ENCODE measurements at regions not wholly inside any gene's neighbourhood (a gene's known extent, or its start where the extent isn't known, plus 50 kb on each side); places are given as distances from the start of the nearest gene placed in this dataset.

DNA sequence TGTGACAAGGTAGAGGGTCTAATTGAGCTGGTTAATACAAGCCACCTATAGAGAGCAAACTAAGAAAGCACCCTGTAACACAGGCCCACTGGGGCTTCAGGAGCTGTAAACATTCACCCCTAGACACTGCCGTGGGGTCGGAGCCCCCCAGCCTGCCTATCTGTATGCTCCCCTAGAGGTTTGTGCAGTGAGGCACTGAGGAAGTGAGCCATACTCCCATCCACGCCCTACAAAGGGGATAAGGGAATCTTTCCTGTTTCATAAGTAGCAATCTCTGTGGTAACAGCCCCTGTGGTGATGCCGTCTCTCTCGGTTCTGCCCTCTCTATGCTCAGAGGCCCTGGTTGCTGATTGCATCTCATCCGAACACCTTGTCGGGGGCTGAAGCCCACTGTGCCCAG, 94.2 kb upstream of the GJB6 start:
- TF ChIP-seq, protein P1, sequence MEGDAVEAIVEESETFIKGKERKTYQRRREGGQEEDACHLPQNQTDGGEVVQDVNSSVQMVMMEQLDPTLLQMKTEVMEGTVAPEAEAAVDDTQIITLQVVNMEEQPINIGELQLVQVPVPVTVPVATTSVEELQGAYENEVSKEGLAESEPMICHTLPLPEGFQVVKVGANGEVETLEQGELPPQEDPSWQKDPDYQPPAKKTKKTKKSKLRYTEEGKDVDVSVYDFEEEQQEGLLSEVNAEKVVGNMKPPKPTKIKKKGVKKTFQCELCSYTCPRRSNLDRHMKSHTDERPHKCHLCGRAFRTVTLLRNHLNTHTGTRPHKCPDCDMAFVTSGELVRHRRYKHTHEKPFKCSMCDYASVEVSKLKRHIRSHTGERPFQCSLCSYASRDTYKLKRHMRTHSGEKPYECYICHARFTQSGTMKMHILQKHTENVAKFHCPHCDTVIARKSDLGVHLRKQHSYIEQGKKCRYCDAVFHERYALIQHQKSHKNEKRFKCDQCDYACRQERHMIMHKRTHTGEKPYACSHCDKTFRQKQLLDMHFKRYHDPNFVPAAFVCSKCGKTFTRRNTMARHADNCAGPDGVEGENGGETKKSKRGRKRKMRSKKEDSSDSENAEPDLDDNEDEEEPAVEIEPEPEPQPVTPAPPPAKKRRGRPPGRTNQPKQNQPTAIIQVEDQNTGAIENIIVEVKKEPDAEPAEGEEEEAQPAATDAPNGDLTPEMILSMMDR (IDR thresholded peaks at IDR 0.05; ENCODE audit: low read depth, low read length), result no peak
- TF ChIP-seq EZH2phosphoT487 (IDR thresholded peaks at IDR 0.05; ENCODE audit: low read depth), result no peak
